Stimulated activated CD4-positive, alpha-beta T cell treated with anti-CD3 and anti-CD28 coated beads, Interleukin-4, amount 100 ng/mL, for 48 hours (primary cell): ENCODE measurements at regions not wholly inside any gene's neighbourhood (a gene's known extent, or its start where the extent isn't known, plus 50 kb on each side); places are given as distances from the start of the nearest gene placed in this dataset.

Source experiments
- DNase-seq, 2 donors: peaks; one replicate each; pipeline ENCODE4 v3.0.0-alpha.2; 2020; ENCODE audit warnings: low read depth in 2 of 2

- no peak for DNase-seq
Observed at GRCh38 chr9:80375477-80375876, 803.7 kb downstream of the TLE4 start.

- no peak for DNase-seq
Observed at GRCh38 chr9:80369641-80370040, 797.9 kb downstream of the TLE4 start.

- DNase-seq, result no peak
Observed at GRCh38 chr9:80366626-80367025, 794.9 kb downstream of the TLE4 start.

GRCh38 chr9:80359941-80360881, 788.4 kb downstream of the TLE4 start:
- no peak for DNase-seq

GRCh38 chr9:80359291-80359690, 787.5 kb downstream of the TLE4 start:
- no peak for DNase-seq

GRCh38 chr9:80352967-80353366, 781.2 kb downstream of the TLE4 start:
- DNase-seq, result no peak

- no peak for DNase-seq
Observed at GRCh38 chr9:80351612-80352011, 779.8 kb downstream of the TLE4 start.

- no peak for DNase-seq
Observed at GRCh38 chr9:80326105-80326504, 754.3 kb downstream of the TLE4 start.

- DNase-seq, result no peak
Observed at GRCh38 chr9:80320916-80321315, 749.2 kb downstream of the TLE4 start.

- DNase-seq, result no peak
Observed at GRCh38 chr9:80320480-80320879, 748.7 kb downstream of the TLE4 start.

- DNase-seq, result no peak
Observed at GRCh38 chr9:80305136-80305535, 733.4 kb downstream of the TLE4 start.

GRCh38 chr9:80294955-80295354, 723.2 kb downstream of the TLE4 start:
- no peak for DNase-seq

GRCh38 chr9:80294318-80294717, 722.6 kb downstream of the TLE4 start:
- no peak for DNase-seq

GRCh38 chr9:80292231-80292630, 720.5 kb downstream of the TLE4 start:
- DNase-seq, result no peak

GRCh38 chr9:80285326-80285725, 713.6 kb downstream of the TLE4 start:
- DNase-seq, result no peak

GRCh38 chr9:80282766-80283165, 711.0 kb downstream of the TLE4 start:
- DNase-seq, result no peak

- DNase-seq, result no peak
Observed at GRCh38 chr9:80259079-80259478, 687.3 kb downstream of the TLE4 start.

GRCh38 chr9:80251778-80252177, 680.0 kb downstream of the TLE4 start:
- DNase-seq, result no peak

GRCh38 chr9:80242022-80242421, 670.3 kb downstream of the TLE4 start:
- DNase-seq, result no peak

GRCh38 chr9:80235752-80236151, 664.0 kb downstream of the TLE4 start:
- no peak for DNase-seq

- no peak for DNase-seq
Observed at GRCh38 chr9:80233906-80234305, 662.1 kb downstream of the TLE4 start.

GRCh38 chr9:80233102-80233843, 661.5 kb downstream of the TLE4 start:
- no peak for DNase-seq
